Endodermal cell (in vitro differentiated cells): ENCODE measurements at regions not wholly inside any gene's neighbourhood (a gene's known extent, or its start where the extent isn't known, plus 50 kb on each side); places are given as distances from the start of the nearest gene placed in this dataset.
"Not testable (repeated sequence)": the region's sequence is repeated elsewhere in the genome, so short reads cannot be mapped to it uniquely, and the experiment has no call there.

Experiments
- DNase-seq: peaks from one replicate; pipeline ENCODE4 v3.0.0-alpha.2; 2017
- H3K27ac ChIP-seq: 2 replicates; pipeline ENCODE4 v1.5.1; 2013; ENCODE audit warnings: mild to moderate bottlenecking, low read depth, low read length, moderate library complexity
- H3K27me3 ChIP-seq: 2 replicates; pipeline ENCODE4 v1.6.1; 2013; ENCODE audit warnings: mild to moderate bottlenecking, low read length, moderate library complexity; ENCODE audit not compliant: insufficient read depth, control insufficient read depth, poor library complexity, severe bottlenecking
- H3K36me3 ChIP-seq: 2 replicates; pipeline ENCODE4 v1.7.0; 2013; ENCODE audit warnings: mild to moderate bottlenecking, low read length, moderate library complexity; ENCODE audit not compliant: control insufficient read depth, insufficient read depth
- H3K4me1 ChIP-seq: one replicate; pipeline ENCODE4 v1.7.0; 2013; ENCODE audit warnings: low read length; ENCODE audit not compliant: control insufficient read depth, insufficient read depth
- H3K4me3 ChIP-seq: 2 replicates; pipeline ENCODE4 v1.5.1; 2013; ENCODE audit warnings: mild to moderate bottlenecking, low read length, moderate library complexity
- H3K9ac ChIP-seq: 2 replicates; pipeline ENCODE4 v1.6.1; 2013; ENCODE audit warnings: mild to moderate bottlenecking, low read length, moderate library complexity; ENCODE audit not compliant: poor library complexity, severe bottlenecking; ENCODE audit errors: extremely low read depth
- H3K9me3 ChIP-seq: 2 replicates; pipeline ENCODE4 v1.6.1; 2013; ENCODE audit warnings: mild to moderate bottlenecking, low read length, moderate library complexity; ENCODE audit not compliant: control insufficient read depth
- H3K27ac Mint-ChIP-seq: 2 replicates; pipeline ENCODE4 v1.8.0; 2020; ENCODE audit warnings: mixed read lengths
- H3K27me3 Mint-ChIP-seq: 2 replicates; pipeline ENCODE4 v1.8.0; 2021; ENCODE audit warnings: mild to moderate bottlenecking, mixed read lengths; ENCODE audit not compliant: insufficient read depth
- H3K36me3 Mint-ChIP-seq: 2 replicates; pipeline ENCODE4 v1.8.0; 2020; ENCODE audit warnings: low read depth, mixed read lengths
- H3K4me1 Mint-ChIP-seq: 2 replicates; pipeline ENCODE4 v1.8.0; 2020; ENCODE audit warnings: mixed read lengths
- H3K4me3 Mint-ChIP-seq: 2 replicates; pipeline ENCODE4 v1.8.0; 2020; ENCODE audit warnings: mild to moderate bottlenecking, moderate library complexity, mixed read lengths
- H3K9me3 Mint-ChIP-seq: 2 replicates; pipeline ENCODE4 v1.8.0; 2020; ENCODE audit warnings: mild to moderate bottlenecking, mixed read lengths
- WGBS, 2 experiments: methylation state at CpG; one replicate each; pipeline versions ENCODE4 v1.1.5 to v1.1.7; 2013; ENCODE audit warnings: missing lambda C conversion rate in 2 of 2, mixed read lengths in 1 of 2; ENCODE audit not compliant: insufficient coverage in 1 of 2, insufficient read length in 1 of 2; 5-methylcytosine and 5-hydroxymethylcytosine counted together
- TF ChIP-seq, protein P1 (sequence below): fragments of 200-600 bp; sonication (generic); conservative IDR thresholded peaks from 2 replicates; pipeline ENCODE4 v1.5.0; 2021; ENCODE audit warnings: antibody characterized with exemption, mild to moderate bottlenecking

DNA sequence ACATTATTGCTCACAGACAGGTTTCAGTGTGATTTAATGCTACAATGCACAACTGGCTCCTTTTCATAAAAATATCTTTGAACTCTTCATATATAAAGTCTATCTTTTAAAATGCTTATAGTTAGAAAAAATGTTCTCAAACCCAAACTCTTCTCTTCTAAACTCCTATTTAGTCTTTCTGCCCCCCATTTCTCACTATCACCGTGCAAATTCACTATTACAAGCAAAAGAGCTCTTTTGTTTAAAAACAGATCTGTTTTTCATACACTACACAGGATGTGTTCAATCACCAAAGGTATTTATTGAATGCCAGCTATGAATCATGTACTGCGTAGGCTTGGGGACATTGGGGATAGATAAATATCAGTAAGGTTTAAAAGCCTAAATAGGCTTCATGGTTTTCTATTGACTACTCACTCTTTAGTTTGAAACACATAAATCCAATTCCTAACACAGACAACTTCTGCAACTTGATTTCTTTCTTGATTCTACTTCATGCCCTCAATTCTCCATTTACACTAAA lies 692.3 kb downstream of the C12orf50 start:
- WGBS, 2 experiments: 83 to 94% methylated on average over 1 to 2 of the region's 2 CpGs
- TF ChIP-seq, protein P1, sequence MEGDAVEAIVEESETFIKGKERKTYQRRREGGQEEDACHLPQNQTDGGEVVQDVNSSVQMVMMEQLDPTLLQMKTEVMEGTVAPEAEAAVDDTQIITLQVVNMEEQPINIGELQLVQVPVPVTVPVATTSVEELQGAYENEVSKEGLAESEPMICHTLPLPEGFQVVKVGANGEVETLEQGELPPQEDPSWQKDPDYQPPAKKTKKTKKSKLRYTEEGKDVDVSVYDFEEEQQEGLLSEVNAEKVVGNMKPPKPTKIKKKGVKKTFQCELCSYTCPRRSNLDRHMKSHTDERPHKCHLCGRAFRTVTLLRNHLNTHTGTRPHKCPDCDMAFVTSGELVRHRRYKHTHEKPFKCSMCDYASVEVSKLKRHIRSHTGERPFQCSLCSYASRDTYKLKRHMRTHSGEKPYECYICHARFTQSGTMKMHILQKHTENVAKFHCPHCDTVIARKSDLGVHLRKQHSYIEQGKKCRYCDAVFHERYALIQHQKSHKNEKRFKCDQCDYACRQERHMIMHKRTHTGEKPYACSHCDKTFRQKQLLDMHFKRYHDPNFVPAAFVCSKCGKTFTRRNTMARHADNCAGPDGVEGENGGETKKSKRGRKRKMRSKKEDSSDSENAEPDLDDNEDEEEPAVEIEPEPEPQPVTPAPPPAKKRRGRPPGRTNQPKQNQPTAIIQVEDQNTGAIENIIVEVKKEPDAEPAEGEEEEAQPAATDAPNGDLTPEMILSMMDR: no peak
- H3K4me3 ChIP-seq: no peak overlapping the region
- no peaks in the 10 kb centered on the region for H3K36me3 ChIP-seq
- no peak overlapping the region for H3K27ac Mint-ChIP-seq
- no peak overlapping the region for H3K9ac ChIP-seq
- no peaks in the 10 kb centered on the region for H3K27me3 ChIP-seq
- H3K27ac ChIP-seq: no peak overlapping the region
- no peak for DNase-seq
- H3K9me3 Mint-ChIP-seq: peaks cover 1% of the 10 kb centered on the region
- no peaks in the 10 kb centered on the region for H3K36me3 Mint-ChIP-seq
- H3K27me3 Mint-ChIP-seq: no peaks in the 10 kb centered on the region
- H3K4me1 Mint-ChIP-seq: peaks cover 13% of the 10 kb centered on the region
- no peak overlapping the region for H3K4me3 Mint-ChIP-seq
- peaks cover 5% of the 10 kb centered on the region for H3K4me1 ChIP-seq
- H3K9me3 ChIP-seq: peaks cover 8% of the 10 kb centered on the region

- Histone ChIP-seq H3K4me3 (no peak overlapping the region), H3K9ac (no peak overlapping the region), H3K9me3 (no peaks in the 10 kb centered on the region), H3K27ac (no peak overlapping the region), H3K36me3 (no peaks in the 10 kb centered on the region), H3K27me3 (no peaks in the 10 kb centered on the region), H3K4me1 (no peaks in the 10 kb centered on the region)
- DNase-seq: no peak
- 93 to 100% methylated on average over 4 to 5 of the region's 5 CpGs for WGBS, 2 experiments
- H3K27ac Mint-ChIP-seq: no peak overlapping the region
- H3K36me3 Mint-ChIP-seq: no peaks in the 10 kb centered on the region
- TF ChIP-seq, protein P1: no peak
- no peak overlapping the region for H3K4me3 Mint-ChIP-seq
- no peaks in the 10 kb centered on the region for H3K27me3 Mint-ChIP-seq
- H3K4me1 Mint-ChIP-seq: peaks cover 2% of the 10 kb centered on the region
- H3K9me3 Mint-ChIP-seq: peaks cover 4% of the 10 kb centered on the region
Measured at GRCh38 chr12:87332987-87333726, 696.0 kb downstream of the C12orf50 start.

- H3K9me3 ChIP-seq, H3K27ac ChIP-seq, H3K36me3 Mint-ChIP-seq, H3K9ac ChIP-seq, H3K9me3 Mint-ChIP-seq, H3K4me3 Mint-ChIP-seq, H3K4me3 ChIP-seq, H3K27me3 Mint-ChIP-seq, H3K4me1 ChIP-seq, H3K36me3 ChIP-seq, H3K27ac Mint-ChIP-seq, DNase-seq, H3K4me1 Mint-ChIP-seq: not testable (repeated sequence)
- 94 to 100% methylated on average over 3 to 28 of the region's 30 CpGs for WGBS, 2 experiments
- peaks cover 12% of the 10 kb centered on the region for H3K27me3 ChIP-seq
Measured at GRCh38 chr12:87330071-87330555, 699.1 kb downstream of the C12orf50 start.
